H1 (cell line): ENCODE measurements at regions not wholly inside any gene's neighbourhood (a gene's known extent, or its start where the extent isn't known, plus 50 kb on each side); places are given as distances from the start of the nearest gene placed in this dataset.

ENCODE experiments used
- BACH1 ChIP-seq: IDR thresholded peaks from 2 replicates; pipeline ENCODE4 v1.6.1; 2012; ENCODE audit warnings: low read length, improper control_type of control experiment
- BCL11A ChIP-seq, 2 experiments: IDR thresholded peaks; one replicate each; pipeline ENCODE4 v1.6.1; 2011; ENCODE audit warnings: low read depth in 2 of 2, low read length in 2 of 2, mild to moderate bottlenecking in 2 of 2
- CHD1 ChIP-seq: IDR thresholded peaks from 2 replicates; pipeline ENCODE4 v1.6.1; 2012; ENCODE audit warnings: low read depth, low read length, improper control_type of control experiment
- EP300 ChIP-seq, 2 experiments: IDR thresholded peaks; 1 replicate in 1 of 2; 2 replicates in 1 of 2; pipeline ENCODE4 v1.6.1; 2011 to 2012; ENCODE audit warnings: low read depth in 2 of 2, low read length in 2 of 2, mild to moderate bottlenecking in 2 of 2, borderline replicate concordance in 1 of 2, inconsistent platforms in 1 of 2, moderate library complexity in 1 of 2
- HDAC2 ChIP-seq, 2 experiments: fragments of 300-600 bp in 1 of 2; sonication (generic) in 1 of 2; IDR thresholded peaks; 2 replicates each; pipeline ENCODE4 v1.6.1; 2011 to 2012; ENCODE audit warnings: low read depth in 2 of 2, low read length in 2 of 2, mild to moderate bottlenecking in 2 of 2, moderate library complexity in 2 of 2, borderline replicate concordance in 1 of 2, inconsistent platforms in 1 of 2
- KDM5A ChIP-seq: fragments of 200-600 bp; IDR thresholded peaks from 2 replicates; pipeline ENCODE4 v1.7.1; 2012; ENCODE audit warnings: mild to moderate bottlenecking, low read length, inconsistent platforms, mixed read lengths
- POLR2A ChIP-seq, 2 experiments: IDR thresholded peaks; 1 replicate in 1 of 2; 2 replicates in 1 of 2; pipeline ENCODE4 v1.6.1; 2011; ENCODE audit warnings: low read depth in 2 of 2, low read length in 2 of 2, mild to moderate bottlenecking in 2 of 2; ENCODE audit errors: control extremely low read depth in 1 of 2
- RXRA ChIP-seq: IDR thresholded peaks from 2 replicates; pipeline ENCODE4 v1.6.1; 2011; ENCODE audit warnings: low read depth, mild to moderate bottlenecking, low read length, moderate library complexity; ENCODE audit not compliant: insufficient read depth
- SIN3A ChIP-seq, 2 experiments: IDR thresholded peaks in 1 of 2; conservative IDR thresholded peaks in 1 of 2; 2 replicates each; pipeline ENCODE4 v1.6.1; 2011 to 2012; ENCODE audit warnings: low read length in 2 of 2, improper control_type of control experiment in 1 of 2, low read depth in 1 of 2, mild to moderate bottlenecking in 1 of 2
- SIRT6 ChIP-seq: IDR thresholded peaks from one replicate; pipeline ENCODE4 v1.7.1; 2012; ENCODE audit warnings: low read length, inconsistent platforms
- TF ChIP-seq, protein P1 (sequence below): fragments of 300-600 bp; sonication (generic); IDR thresholded peaks from 2 replicates; pipeline ENCODE4 v1.7.1; 2012; ENCODE audit warnings: low read length, moderate library complexity, mild to moderate bottlenecking, inconsistent platforms; ENCODE audit not compliant: insufficient replicate concordance
- TF ChIP-seq, protein P2 (sequence below): IDR thresholded peaks from 2 replicates; pipeline ENCODE4 v1.6.1; 2012; ENCODE audit warnings: inconsistent platforms

DNA sequence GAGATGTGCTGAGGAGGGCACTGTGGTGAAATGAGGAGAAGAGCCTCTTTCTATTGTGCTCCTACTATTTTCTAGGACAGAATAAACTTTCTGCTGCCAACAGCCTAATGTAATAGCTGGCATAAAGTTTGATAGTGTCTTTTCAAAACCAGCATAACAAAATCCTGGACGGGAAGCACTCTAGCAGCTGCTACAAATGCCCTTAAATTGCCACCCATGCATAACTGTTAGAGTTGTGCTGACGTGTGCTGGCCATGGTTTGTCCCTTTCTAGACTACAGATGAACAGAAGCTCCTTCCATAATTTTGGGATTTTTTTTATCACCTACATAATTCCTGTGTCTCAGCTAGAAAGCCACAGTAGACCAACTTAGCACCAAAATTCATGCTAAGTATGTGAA is 88.5 kb upstream of the DEPDC1 start (continued):
- TF ChIP-seq, protein P1, sequence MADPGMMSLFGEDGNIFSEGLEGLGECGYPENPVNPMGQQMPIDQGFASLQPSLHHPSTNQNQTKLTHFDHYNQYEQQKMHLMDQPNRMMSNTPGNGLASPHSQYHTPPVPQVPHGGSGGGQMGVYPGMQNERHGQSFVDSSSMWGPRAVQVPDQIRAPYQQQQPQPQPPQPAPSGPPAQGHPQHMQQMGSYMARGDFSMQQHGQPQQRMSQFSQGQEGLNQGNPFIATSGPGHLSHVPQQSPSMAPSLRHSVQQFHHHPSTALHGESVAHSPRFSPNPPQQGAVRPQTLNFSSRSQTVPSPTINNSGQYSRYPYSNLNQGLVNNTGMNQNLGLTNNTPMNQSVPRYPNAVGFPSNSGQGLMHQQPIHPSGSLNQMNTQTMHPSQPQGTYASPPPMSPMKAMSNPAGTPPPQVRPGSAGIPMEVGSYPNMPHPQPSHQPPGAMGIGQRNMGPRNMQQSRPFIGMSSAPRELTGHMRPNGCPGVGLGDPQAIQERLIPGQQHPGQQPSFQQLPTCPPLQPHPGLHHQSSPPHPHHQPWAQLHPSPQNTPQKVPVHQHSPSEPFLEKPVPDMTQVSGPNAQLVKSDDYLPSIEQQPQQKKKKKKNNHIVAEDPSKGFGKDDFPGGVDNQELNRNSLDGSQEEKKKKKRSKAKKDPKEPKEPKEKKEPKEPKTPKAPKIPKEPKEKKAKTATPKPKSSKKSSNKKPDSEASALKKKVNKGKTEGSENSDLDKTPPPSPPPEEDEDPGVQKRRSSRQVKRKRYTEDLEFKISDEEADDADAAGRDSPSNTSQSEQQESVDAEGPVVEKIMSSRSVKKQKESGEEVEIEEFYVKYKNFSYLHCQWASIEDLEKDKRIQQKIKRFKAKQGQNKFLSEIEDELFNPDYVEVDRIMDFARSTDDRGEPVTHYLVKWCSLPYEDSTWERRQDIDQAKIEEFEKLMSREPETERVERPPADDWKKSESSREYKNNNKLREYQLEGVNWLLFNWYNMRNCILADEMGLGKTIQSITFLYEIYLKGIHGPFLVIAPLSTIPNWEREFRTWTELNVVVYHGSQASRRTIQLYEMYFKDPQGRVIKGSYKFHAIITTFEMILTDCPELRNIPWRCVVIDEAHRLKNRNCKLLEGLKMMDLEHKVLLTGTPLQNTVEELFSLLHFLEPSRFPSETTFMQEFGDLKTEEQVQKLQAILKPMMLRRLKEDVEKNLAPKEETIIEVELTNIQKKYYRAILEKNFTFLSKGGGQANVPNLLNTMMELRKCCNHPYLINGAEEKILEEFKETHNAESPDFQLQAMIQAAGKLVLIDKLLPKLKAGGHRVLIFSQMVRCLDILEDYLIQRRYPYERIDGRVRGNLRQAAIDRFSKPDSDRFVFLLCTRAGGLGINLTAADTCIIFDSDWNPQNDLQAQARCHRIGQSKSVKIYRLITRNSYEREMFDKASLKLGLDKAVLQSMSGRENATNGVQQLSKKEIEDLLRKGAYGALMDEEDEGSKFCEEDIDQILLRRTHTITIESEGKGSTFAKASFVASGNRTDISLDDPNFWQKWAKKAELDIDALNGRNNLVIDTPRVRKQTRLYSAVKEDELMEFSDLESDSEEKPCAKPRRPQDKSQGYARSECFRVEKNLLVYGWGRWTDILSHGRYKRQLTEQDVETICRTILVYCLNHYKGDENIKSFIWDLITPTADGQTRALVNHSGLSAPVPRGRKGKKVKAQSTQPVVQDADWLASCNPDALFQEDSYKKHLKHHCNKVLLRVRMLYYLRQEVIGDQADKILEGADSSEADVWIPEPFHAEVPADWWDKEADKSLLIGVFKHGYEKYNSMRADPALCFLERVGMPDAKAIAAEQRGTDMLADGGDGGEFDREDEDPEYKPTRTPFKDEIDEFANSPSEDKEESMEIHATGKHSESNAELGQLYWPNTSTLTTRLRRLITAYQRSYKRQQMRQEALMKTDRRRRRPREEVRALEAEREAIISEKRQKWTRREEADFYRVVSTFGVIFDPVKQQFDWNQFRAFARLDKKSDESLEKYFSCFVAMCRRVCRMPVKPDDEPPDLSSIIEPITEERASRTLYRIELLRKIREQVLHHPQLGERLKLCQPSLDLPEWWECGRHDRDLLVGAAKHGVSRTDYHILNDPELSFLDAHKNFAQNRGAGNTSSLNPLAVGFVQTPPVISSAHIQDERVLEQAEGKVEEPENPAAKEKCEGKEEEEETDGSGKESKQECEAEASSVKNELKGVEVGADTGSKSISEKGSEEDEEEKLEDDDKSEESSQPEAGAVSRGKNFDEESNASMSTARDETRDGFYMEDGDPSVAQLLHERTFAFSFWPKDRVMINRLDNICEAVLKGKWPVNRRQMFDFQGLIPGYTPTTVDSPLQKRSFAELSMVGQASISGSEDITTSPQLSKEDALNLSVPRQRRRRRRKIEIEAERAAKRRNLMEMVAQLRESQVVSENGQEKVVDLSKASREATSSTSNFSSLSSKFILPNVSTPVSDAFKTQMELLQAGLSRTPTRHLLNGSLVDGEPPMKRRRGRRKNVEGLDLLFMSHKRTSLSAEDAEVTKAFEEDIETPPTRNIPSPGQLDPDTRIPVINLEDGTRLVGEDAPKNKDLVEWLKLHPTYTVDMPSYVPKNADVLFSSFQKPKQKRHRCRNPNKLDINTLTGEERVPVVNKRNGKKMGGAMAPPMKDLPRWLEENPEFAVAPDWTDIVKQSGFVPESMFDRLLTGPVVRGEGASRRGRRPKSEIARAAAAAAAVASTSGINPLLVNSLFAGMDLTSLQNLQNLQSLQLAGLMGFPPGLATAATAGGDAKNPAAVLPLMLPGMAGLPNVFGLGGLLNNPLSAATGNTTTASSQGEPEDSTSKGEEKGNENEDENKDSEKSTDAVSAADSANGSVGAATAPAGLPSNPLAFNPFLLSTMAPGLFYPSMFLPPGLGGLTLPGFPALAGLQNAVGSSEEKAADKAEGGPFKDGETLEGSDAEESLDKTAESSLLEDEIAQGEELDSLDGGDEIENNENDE, result no peak
- TF ChIP-seq BACH1, result no peak
- TF ChIP-seq CHD1, result no peak
- TF ChIP-seq SIRT6, result no peak
- TF ChIP-seq BCL11A (IDR thresholded peaks at IDR 0.05; ENCODE audit: low read depth in 2 of 2, low read length in 2 of 2), result no peak
- no peak for TF ChIP-seq KDM5A
- TF ChIP-seq, protein P2, sequence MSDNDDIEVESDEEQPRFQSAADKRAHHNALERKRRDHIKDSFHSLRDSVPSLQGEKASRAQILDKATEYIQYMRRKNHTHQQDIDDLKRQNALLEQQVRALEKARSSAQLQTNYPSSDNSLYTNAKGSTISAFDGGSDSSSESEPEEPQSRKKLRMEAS, result no peak
- no peak for TF ChIP-seq POLR2A (IDR thresholded peaks at IDR 0.05; ENCODE audit: control extremely low read depth in 1 of 2, low read depth in 2 of 2, low read length in 2 of 2)
- TF ChIP-seq SIN3A (conservative IDR thresholded peaks at IDR 0.05 in 1 of 2, IDR thresholded peaks at IDR 0.05 in 1 of 2; ENCODE audit: low read depth in 1 of 2, low read length in 2 of 2), result no peak
- TF ChIP-seq EP300 (IDR thresholded peaks at IDR 0.05; ENCODE audit: borderline replicate concordance in 1 of 2, low read depth in 2 of 2, low read length in 2 of 2), result no peak
- TF ChIP-seq HDAC2 (IDR thresholded peaks at IDR 0.05; ENCODE audit: borderline replicate concordance in 1 of 2, low read depth in 2 of 2, low read length in 2 of 2), result no peak
- TF ChIP-seq RXRA, result no peak
